Thymus (tissue), 11 donors: ENCODE measurements at regions not wholly inside any gene's neighbourhood (a gene's known extent, or its start where the extent isn't known, plus 50 kb on each side); places are given as distances from the start of the nearest gene placed in this dataset.

ENCODE experiments used
- DNase-seq, 9 donors: peaks; one replicate each; pipeline ENCODE4 v3.0.0-alpha.2; 2013; ENCODE audit warnings: low spot score in 9 of 9, low read depth in 6 of 9, missing footprints in 1 of 9
- H3K27ac ChIP-seq, 2 donors: one replicate each; pipeline ENCODE4 v1.5.1; 2013; ENCODE audit warnings: control low read depth in 1 of 2, low read depth in 1 of 2, low read length in 1 of 2, mild to moderate bottlenecking in 1 of 2, moderate library complexity in 1 of 2
- H3K27me3 ChIP-seq, 2 donors: one replicate each; pipeline ENCODE4 v1.5.1; 2013; ENCODE audit warnings: low read length in 1 of 2; ENCODE audit not compliant: control insufficient read depth in 2 of 2, insufficient read depth in 1 of 2
- H3K36me3 ChIP-seq, 2 donors: one replicate each; pipeline ENCODE4 v1.5.1; 2013; ENCODE audit warnings: low read length in 1 of 2, mild to moderate bottlenecking in 1 of 2, moderate library complexity in 1 of 2; ENCODE audit not compliant: control insufficient read depth in 2 of 2, insufficient read depth in 2 of 2
- H3K4me1 ChIP-seq, 2 donors: one replicate each; pipeline ENCODE4 v1.5.1; 2013; ENCODE audit warnings: low read length in 2 of 2; ENCODE audit not compliant: control insufficient read depth in 2 of 2, insufficient read depth in 2 of 2
- H3K4me3 ChIP-seq, 2 donors: one replicate each; pipeline ENCODE4 v1.5.1; 2013; ENCODE audit warnings: low read length in 2 of 2, control low read depth in 1 of 2, mild to moderate bottlenecking in 1 of 2
- H3K9me3 ChIP-seq, 2 donors: one replicate each; pipeline ENCODE4 v1.5.1; 2013; ENCODE audit warnings: low read length in 1 of 2, mild to moderate bottlenecking in 1 of 2; ENCODE audit not compliant: control insufficient read depth in 2 of 2, insufficient read depth in 1 of 2
- WGBS: extraction: QIAGEN DNeasy Blood & Tissue Kit; methylation state at CpG from one replicate; pipeline ENCODE4 v1.1.7; 2013; 5-methylcytosine and 5-hydroxymethylcytosine counted together
- donor health status: healthy.

GRCh38 chrX:95703696-95704095, 980.9 kb upstream of the DIAPH2 start:
- no peaks in the 10 kb centered on the region for H3K27me3 ChIP-seq
- no peak overlapping the region for H3K4me3 ChIP-seq
- peaks cover 0 to 3% of the 10 kb centered on the region in 2 donors for H3K9me3 ChIP-seq
- no peaks in the 10 kb centered on the region for H3K36me3 ChIP-seq
- H3K27ac ChIP-seq = no peak overlapping the region
- 89% methylated on average over 1 of the region's 1 CpG for WGBS
- no peak for DNase-seq
- no peaks in the 10 kb centered on the region for H3K4me1 ChIP-seq

GRCh38 chrX:95716841-95717240, 967.8 kb upstream of the DIAPH2 start:
- Histone ChIP-seq H3K9me3 (no peaks in the 10 kb centered on the region), H3K4me1 (no peaks in the 10 kb centered on the region), H3K27ac (no peak overlapping the region), H3K27me3 (no peaks in the 10 kb centered on the region), H3K4me3 (no peak overlapping the region), H3K36me3 (no peaks in the 10 kb centered on the region)
- WGBS = 92% methylated on average over 4 of the region's 4 CpGs
- no peak for DNase-seq

- 90% methylated on average over 4 of the region's 4 CpGs for WGBS
- no peak for DNase-seq
Measured at GRCh38 chrX:95718746-95719145, 965.9 kb upstream of the DIAPH2 start.

GRCh38 chrX:95721011-95721410, 963.6 kb upstream of the DIAPH2 start:
- Histone ChIP-seq H3K27me3 (no peaks in the 10 kb centered on the region), H3K4me1 (no peaks in the 10 kb centered on the region), H3K4me3 (no peak overlapping the region), H3K27ac (no peak overlapping the region), H3K36me3 (no peaks in the 10 kb centered on the region), H3K9me3 (no peaks in the 10 kb centered on the region)
- no peak for DNase-seq
- 58% methylated on average over 4 of the region's 4 CpGs for WGBS

More at GRCh38 chrX:95718746-95719145, 965.9 kb upstream of the DIAPH2 start:
- H3K4me3 ChIP-seq = no peak overlapping the region
- no peaks in the 10 kb centered on the region for H3K36me3 ChIP-seq
- H3K27me3 ChIP-seq = no peaks in the 10 kb centered on the region
- no peak overlapping the region for H3K27ac ChIP-seq
- no peaks in the 10 kb centered on the region for H3K4me1 ChIP-seq
- H3K9me3 ChIP-seq = no peaks in the 10 kb centered on the region

GRCh38 chrX:95728446-95728845, 956.2 kb upstream of the DIAPH2 start:
- Histone ChIP-seq H3K36me3 (no peaks in the 10 kb centered on the region), H3K9me3 (no peaks in the 10 kb centered on the region), H3K4me3 (no peak overlapping the region), H3K27ac (no peak overlapping the region), H3K27me3 (no peaks in the 10 kb centered on the region), H3K4me1 (no peaks in the 10 kb centered on the region)
- WGBS = 97% methylated on average over 1 of the region's 1 CpG
- no peak for DNase-seq

- Histone ChIP-seq H3K27ac (no peak overlapping the region), H3K27me3 (no peaks in the 10 kb centered on the region)
- 36% methylated on average over 3 of the region's 3 CpGs for WGBS
Measured at GRCh38 chrX:95729401-95729800, 955.2 kb upstream of the DIAPH2 start.

GRCh38 chrX:95733426-95733825, 951.2 kb upstream of the DIAPH2 start:
- Histone ChIP-seq H3K36me3 (no peaks in the 10 kb centered on the region), H3K4me3 (no peak overlapping the region), H3K4me1 (no peaks in the 10 kb centered on the region), H3K9me3 (no peaks in the 10 kb centered on the region), H3K27me3 (no peaks in the 10 kb centered on the region), H3K27ac (no peak overlapping the region)
- 72% methylated on average over 3 of the region's 3 CpGs for WGBS
- no peak for DNase-seq

More at GRCh38 chrX:95729401-95729800, 955.2 kb upstream of the DIAPH2 start:
- Histone ChIP-seq H3K4me1 (no peaks in the 10 kb centered on the region), H3K36me3 (no peaks in the 10 kb centered on the region), H3K4me3 (no peak overlapping the region), H3K9me3 (no peaks in the 10 kb centered on the region)
- DNase-seq = no peak

GRCh38 chrX:95754411-95754810, 930.2 kb upstream of the DIAPH2 start:
- H3K27me3 ChIP-seq = no peaks in the 10 kb centered on the region
- no peaks in the 10 kb centered on the region for H3K36me3 ChIP-seq
- WGBS = 96% methylated on average over 3 of the region's 3 CpGs
- no peak overlapping the region for H3K27ac ChIP-seq
- H3K4me3 ChIP-seq = no peak overlapping the region
- no peaks in the 10 kb centered on the region for H3K9me3 ChIP-seq
- DNase-seq = no peak
- H3K4me1 ChIP-seq = no peaks in the 10 kb centered on the region

- 2% methylated on average over 3 of the region's 3 CpGs for WGBS
- DNase-seq = no peak
- no peaks in the 10 kb centered on the region for H3K36me3 ChIP-seq
- H3K27me3 ChIP-seq = no peaks in the 10 kb centered on the region
- no peak overlapping the region for H3K4me3 ChIP-seq
- no peaks in the 10 kb centered on the region for H3K4me1 ChIP-seq
- no peaks in the 10 kb centered on the region for H3K9me3 ChIP-seq
- no peak overlapping the region for H3K27ac ChIP-seq
Measured at GRCh38 chrX:95760356-95760755, 924.3 kb upstream of the DIAPH2 start.

GRCh38 chrX:95762716-95763115, 921.9 kb upstream of the DIAPH2 start:
- H3K4me3 ChIP-seq = no peak overlapping the region
- H3K36me3 ChIP-seq = no peaks in the 10 kb centered on the region
- H3K4me1 ChIP-seq = no peaks in the 10 kb centered on the region
- no peak overlapping the region for H3K27ac ChIP-seq
- no peaks in the 10 kb centered on the region for H3K9me3 ChIP-seq
- no peak for DNase-seq
- no peaks in the 10 kb centered on the region for H3K27me3 ChIP-seq
- WGBS = 71% methylated on average over 1 of the region's 1 CpG
